ENCODE measurements at regions not wholly inside any gene's neighbourhood (a gene's known extent, or its start where the extent isn't known, plus 50 kb on each side); places are given as distances from the start of the nearest gene placed in this dataset.

GRCh38 chr12:42692749-42693148 lies 103.2 kb upstream of the PRICKLE1 start:
- no peak overlapping the region for H3K4me3 ChIP-seq (ENCODE audit: low read length)
- intact Hi-C loops (cut with micrococcal nuclease) = no loop called here

GRCh38 chr12:42691991-42692557 lies 102.5 kb upstream of the PRICKLE1 start:
- H3K9me3 ChIP-seq (ENCODE audit: low read length) = no peaks in the 10 kb centered on the region
- no peaks in the 10 kb centered on the region for H3K79me2 ChIP-seq (ENCODE audit: low read length)
- no peaks in the 10 kb centered on the region for H4K20me1 ChIP-seq (ENCODE audit: low read length)
- ATAC-seq (no peak), DNase-seq (no peak)
- no peak overlapping the region for H3K27ac ChIP-seq (ENCODE audit: low read length)
- no TSS peak for BruUV-seq (replicated peaks)
- H3F3A ChIP-seq (ENCODE audit: low read length, unreplicated experiment) = no peaks in the 10 kb centered on the region
- H3K9ac ChIP-seq (ENCODE audit: low read length) = no peak overlapping the region
- H3K27me3 ChIP-seq (ENCODE audit: low read length) = no peaks in the 10 kb centered on the region
- no peak overlapping the region for H2AFZ ChIP-seq (ENCODE audit: low read length)
- H3K4me1 ChIP-seq (ENCODE audit: insufficient read depth, low read length) = peaks cover 7% of the 10 kb centered on the region
- no peak overlapping the region for H3K4me3 ChIP-seq (ENCODE audit: low read length)
- no peak for TF ChIP-seq CTCF (conservative IDR thresholded peaks at IDR 0.05; ENCODE audit: low read depth, low read length)
- TF ChIP-seq EZH2phosphoT487 (IDR thresholded peaks at IDR 0.05; ENCODE audit: borderline replicate concordance, low read length) = no peak
- TF ChIP-seq EZH2 (IDR thresholded peaks at IDR 0.05; ENCODE audit: low read length, unreplicated experiment) = no peak
- CTCF ChIA-PET = no interaction called here
- intact Hi-C loops (cut with micrococcal nuclease) = no loop called here
- POLR2A ChIA-PET (ENCODE audit: unreplicated experiment) = no interaction called here
- no peak overlapping the region for H3K4me2 ChIP-seq (ENCODE audit: low read length)
- no peaks in the 10 kb centered on the region for H3K36me3 ChIP-seq (ENCODE audit: low read depth, low read length)
- no peaks in the 10 kb centered on the region for H3K9me2 ChIP-seq (replicated peaks; ENCODE audit: low read length)

More at GRCh38 chr12:42692749-42693148, 103.2 kb upstream of the PRICKLE1 start:
- no peak for TF ChIP-seq CTCF (conservative IDR thresholded peaks at IDR 0.05; ENCODE audit: low read depth, low read length)
- TF ChIP-seq EZH2phosphoT487 (IDR thresholded peaks at IDR 0.05; ENCODE audit: borderline replicate concordance, low read length) = no peak
- no peak for TF ChIP-seq EZH2 (IDR thresholded peaks at IDR 0.05; ENCODE audit: low read length, unreplicated experiment)
- peaks cover under 1% of the 10 kb centered on the region; the same call in 1 of the 2 replicates for H3K4me1 ChIP-seq (ENCODE audit: insufficient read depth, low read length)
- H3K27ac ChIP-seq (ENCODE audit: low read length) = no peak overlapping the region
- H2AFZ ChIP-seq (ENCODE audit: low read length) = no peak overlapping the region
- POLR2A ChIA-PET (ENCODE audit: unreplicated experiment) = no interaction called here
- H3F3A ChIP-seq (ENCODE audit: low read length, unreplicated experiment) = no peaks in the 10 kb centered on the region
- H3K9me3 ChIP-seq (ENCODE audit: low read length) = no peaks in the 10 kb centered on the region
- H3K79me2 ChIP-seq (ENCODE audit: low read length) = no peaks in the 10 kb centered on the region
- no peaks in the 10 kb centered on the region for H3K9me2 ChIP-seq (replicated peaks; ENCODE audit: low read length)
- H3K9ac ChIP-seq (ENCODE audit: low read length) = no peak overlapping the region
- ATAC-seq (no peak), DNase-seq (no peak)
- no TSS peak for BruUV-seq (replicated peaks)
- no peak overlapping the region for H3K4me2 ChIP-seq (ENCODE audit: low read length)
- H3K27me3 ChIP-seq (ENCODE audit: low read length) = no peaks in the 10 kb centered on the region
- H4K20me1 ChIP-seq (ENCODE audit: low read length) = no peaks in the 10 kb centered on the region
- CTCF ChIA-PET = no interaction called here
- no peaks in the 10 kb centered on the region for H3K36me3 ChIP-seq (ENCODE audit: low read depth, low read length)

- Histone ChIP-seq H3K4me2 (ENCODE audit: low read length) (no peak overlapping the region), H3K79me2 (ENCODE audit: low read length) (no peaks in the 10 kb centered on the region), H3K4me1 (ENCODE audit: insufficient read depth, low read length) (peaks cover 15% of the 10 kb centered on the region), H3K9ac (ENCODE audit: low read length) (no peak overlapping the region), H3K27ac (ENCODE audit: low read length) (no peak overlapping the region), H3F3A (ENCODE audit: low read length, unreplicated experiment) (no peaks in the 10 kb centered on the region), H3K27me3 (ENCODE audit: low read length) (no peaks in the 10 kb centered on the region), H3K36me3 (ENCODE audit: low read depth, low read length) (no peaks in the 10 kb centered on the region), H3K9me3 (ENCODE audit: low read length) (no peaks in the 10 kb centered on the region), H2AFZ (ENCODE audit: low read length) (no peak overlapping the region), H3K9me2 (replicated peaks; ENCODE audit: low read length) (no peaks in the 10 kb centered on the region), H4K20me1 (ENCODE audit: low read length) (no peaks in the 10 kb centered on the region), H3K4me3 (ENCODE audit: low read length) (no peak overlapping the region)
- CTCF ChIA-PET = no interaction called here
- POLR2A ChIA-PET (ENCODE audit: unreplicated experiment) = no interaction called here
- no peak for TF ChIP-seq EZH2phosphoT487 (IDR thresholded peaks at IDR 0.05; ENCODE audit: borderline replicate concordance, low read length)
- TF ChIP-seq CTCF (conservative IDR thresholded peaks at IDR 0.05; ENCODE audit: low read depth, low read length) = no peak
- TF ChIP-seq EZH2 (IDR thresholded peaks at IDR 0.05; ENCODE audit: low read length, unreplicated experiment) = no peak
- no peak for DNase-seq
- no TSS peak for BruUV-seq (replicated peaks)
- intact Hi-C loops (cut with micrococcal nuclease) = no loop called here
- no peak for ATAC-seq
These were observed 100.7 kb upstream of the PRICKLE1 start for GRCh38 chr12:42690264-42690663.

All from PC-3 (cell line).